GM21390 (cell line): ENCODE measurements at regions not wholly inside any gene's neighbourhood (a gene's known extent, or its start where the extent isn't known, plus 50 kb on each side); places are given as distances from the start of the nearest gene placed in this dataset.

Experiments
- ATAC-seq: cut with Tn5 transposase; IDR thresholded peaks from one replicate; pipeline ENCODE4 v1.9.1; 2021; ENCODE audit not compliant: unreplicated experiment

GRCh38 chr14:53692885-53693284 lies 263.7 kb downstream of the BMP4 start:
- ATAC-seq = no peak

GRCh38 chr14:53692451-53692850 lies 264.2 kb downstream of the BMP4 start:
- no peak for ATAC-seq

- ATAC-seq = no peak
These were observed 273.4 kb downstream of the BMP4 start for GRCh38 chr14:53683229-53683628.

- ATAC-seq = no peak
These were observed 284.1 kb downstream of the BMP4 start for GRCh38 chr14:53672526-53672925.

DNA sequence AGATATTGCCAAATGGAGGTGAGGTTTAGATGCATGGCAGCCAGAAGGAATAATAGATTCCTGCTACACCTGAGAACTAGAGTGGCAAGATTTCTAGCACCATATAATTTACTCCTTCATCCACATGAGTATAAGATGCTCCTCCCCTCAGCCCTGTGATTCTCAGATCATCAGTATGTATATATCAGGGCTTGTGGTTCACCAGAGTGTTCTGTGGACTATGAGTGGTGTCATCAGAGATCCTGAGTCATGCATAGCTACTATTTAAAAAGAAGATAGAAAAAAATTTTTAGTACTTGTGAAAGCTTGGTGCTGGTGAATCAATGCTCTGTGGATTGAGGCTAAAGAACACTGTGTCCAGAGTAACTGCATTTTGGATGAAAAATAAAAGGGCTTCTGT lies 285.9 kb downstream of the BMP4 start:
- no peak for ATAC-seq

DNA sequence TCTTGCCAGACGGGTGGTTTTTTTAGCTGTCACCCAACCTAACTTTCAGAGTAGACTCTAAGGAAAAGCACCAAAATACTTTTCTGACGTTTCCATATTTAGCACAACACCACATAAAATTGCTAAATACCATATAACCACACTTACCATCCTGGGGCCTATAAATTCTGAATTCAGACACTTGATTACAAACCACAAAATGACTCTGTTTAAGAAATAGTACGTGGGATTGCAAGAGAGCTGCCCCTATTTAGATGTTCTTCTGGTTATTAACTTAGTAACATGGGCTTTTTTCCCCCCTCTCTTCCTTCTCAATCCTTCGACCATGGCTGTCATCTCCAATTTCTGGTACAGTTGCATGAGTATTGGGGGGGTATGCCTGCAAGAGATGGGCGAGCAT lies 287.7 kb downstream of the BMP4 start:
- ATAC-seq = no peak

DNA sequence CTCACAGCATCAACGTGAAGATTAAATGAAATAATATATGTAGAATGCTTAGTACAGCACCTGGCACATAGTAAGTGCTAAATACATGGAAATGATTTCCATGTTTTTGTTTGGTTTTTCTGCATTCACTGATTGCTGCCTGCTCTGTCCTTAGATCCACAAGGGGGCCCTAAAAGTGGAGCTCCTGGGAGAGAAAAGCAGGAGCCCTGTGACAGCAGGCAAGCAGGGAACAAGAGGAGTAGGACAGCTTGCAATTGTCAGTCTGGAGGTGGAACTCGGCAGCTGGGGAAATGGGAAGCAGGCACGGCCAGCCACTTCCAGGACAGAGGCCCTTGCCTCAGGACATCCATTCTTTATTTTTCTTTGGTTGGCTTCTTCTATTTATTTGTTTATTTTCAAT lies 292.9 kb downstream of the BMP4 start:
- no peak for ATAC-seq

GRCh38 chr14:53655080-53655785 lies 301.4 kb downstream of the BMP4 start:
- peak; percentile 63 for ATAC-seq

DNA sequence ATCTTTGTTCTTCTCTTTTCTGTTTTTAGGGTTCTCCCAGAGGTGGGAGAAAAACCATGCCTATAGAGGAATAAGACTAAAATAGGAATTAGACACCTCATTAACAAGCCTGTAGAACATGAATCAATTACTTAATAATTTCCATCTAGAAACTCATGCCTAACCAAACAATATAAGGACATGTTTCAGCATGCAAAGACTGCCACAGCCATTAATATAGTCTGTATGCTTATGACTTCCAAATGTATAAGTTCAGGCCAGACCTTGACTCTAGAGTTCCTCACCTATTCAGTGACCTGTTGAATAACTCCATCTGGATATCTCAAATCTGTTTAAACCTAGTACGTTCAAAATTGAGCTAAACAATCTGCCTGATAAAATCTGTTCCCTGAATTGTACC lies 304.6 kb downstream of the BMP4 start:
- no peak for ATAC-seq

GRCh38 chr14:53651096-53651740 lies 305.4 kb downstream of the BMP4 start:
- ATAC-seq = no peak

GRCh38 chr14:53646925-53647324 lies 309.7 kb downstream of the BMP4 start:
- no peak for ATAC-seq

DNA sequence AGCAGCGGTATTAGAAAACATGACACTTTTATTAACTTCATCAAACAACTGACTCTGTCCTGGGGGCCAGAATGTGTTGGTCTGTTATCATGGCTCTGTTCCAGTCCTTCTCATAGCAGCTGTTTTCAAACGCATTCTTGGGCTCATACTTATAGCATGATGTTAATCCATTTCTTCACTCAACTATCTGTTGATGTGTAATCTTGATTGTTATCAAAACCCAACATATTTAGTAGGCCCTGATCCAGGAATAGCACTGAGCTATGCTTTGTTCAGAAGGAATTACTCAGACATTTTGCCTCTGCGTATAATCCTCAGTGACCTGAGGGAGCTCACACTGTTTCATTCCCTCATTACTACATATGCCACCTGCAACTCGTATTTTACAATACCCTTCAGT lies 315.9 kb downstream of the BMP4 start:
- no peak for ATAC-seq

DNA sequence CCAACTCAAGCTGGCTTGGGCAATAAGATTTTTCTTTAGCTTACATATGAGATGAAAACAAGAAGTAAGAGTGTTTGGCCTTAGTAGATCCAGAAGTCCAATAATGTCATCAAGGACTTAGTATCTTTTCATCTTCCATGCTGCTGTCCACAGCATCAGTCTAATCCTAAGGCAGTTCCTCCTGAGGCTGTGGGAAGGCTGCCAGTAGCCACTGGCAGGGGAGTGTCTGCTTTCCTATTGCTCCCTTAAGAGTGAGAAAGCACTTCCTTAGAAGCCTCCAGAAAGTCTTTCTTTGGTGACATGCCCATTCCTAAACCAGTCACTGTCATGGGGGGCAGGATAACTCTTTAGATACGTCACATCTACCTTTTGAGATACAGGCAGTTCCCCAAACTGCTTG lies 317.7 kb downstream of the BMP4 start:
- ATAC-seq = no peak

GRCh38 chr14:53634793-53635192 lies 321.8 kb downstream of the BMP4 start:
- ATAC-seq = no peak

DNA sequence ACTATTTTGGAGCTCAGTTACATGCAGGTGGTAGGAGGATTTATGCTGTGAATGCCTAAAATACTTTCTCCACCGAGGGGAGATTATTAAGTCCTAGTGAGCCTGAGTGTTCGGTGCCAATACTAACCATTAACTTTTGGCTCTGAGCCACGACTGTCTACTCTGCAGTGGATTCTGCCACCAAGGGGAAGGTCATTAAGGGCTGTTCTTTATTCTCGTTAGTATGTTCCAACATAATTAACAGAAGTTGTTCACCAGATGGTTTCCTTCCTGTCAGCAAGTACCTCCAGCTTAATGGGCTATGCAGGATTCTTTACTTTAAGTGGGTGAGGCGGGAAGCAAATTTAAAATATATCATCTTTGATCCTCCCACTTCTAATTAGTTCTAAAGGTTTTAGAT lies 326.3 kb downstream of the BMP4 start:
- ATAC-seq = no peak

DNA sequence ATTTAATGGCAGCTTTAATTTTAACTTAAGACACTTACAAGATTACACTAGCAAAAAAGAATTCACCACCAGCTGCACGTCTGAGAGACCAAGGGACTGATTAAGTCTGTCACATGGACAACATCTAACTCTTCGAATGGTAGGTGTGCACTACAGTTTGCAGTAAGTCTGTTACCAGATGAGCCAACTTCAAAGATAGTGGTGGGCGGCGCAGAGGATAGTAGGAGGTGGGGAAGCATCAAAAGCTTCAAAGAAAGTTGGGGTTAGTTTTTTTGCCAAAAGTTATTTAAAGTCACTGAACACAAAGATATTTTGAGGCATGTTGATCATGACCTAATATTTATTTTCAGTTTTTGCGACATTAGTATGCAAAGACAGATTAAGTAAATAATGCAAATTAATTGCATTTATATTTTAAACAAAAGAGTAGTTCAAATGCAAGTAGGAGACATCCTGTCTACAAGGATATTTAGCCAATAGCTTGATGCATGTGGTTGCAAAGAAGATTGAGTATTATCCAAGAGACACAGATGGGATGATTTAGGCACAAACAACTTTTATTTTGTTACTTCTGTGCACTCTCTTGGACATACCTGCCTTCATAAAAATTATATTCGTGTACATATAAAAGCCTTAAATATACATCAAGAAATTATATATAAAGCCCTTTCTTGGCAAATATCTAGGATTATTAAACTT lies 327.7 kb downstream of the BMP4 start:
- ATAC-seq = no peak

DNA sequence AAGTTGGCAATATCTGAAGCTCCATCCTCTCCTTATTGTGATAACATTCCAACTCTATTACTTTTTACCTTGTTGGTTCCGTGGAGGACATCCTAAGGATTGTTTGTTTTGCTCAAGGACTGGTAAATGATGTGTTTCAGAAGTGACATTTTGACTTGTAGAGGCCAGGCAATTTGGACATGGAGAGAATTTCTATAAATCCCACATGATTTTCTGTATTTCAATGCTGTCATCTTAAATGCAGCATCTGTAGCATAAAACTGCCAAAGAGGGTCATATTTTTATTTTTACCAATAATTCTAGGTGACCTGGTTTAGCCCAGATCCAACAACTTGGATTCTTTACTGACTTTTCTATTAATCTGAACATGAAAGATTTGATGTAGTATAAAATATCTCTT lies 328.4 kb downstream of the BMP4 start:
- no peak for ATAC-seq

- no peak for ATAC-seq
These were observed 329.9 kb downstream of the BMP4 start for GRCh38 chr14:53626761-53627160.

- no peak for ATAC-seq
These were observed 334.2 kb downstream of the BMP4 start for GRCh38 chr14:53622447-53622846.

GRCh38 chr14:53621921-53622320 lies 334.7 kb downstream of the BMP4 start:
- ATAC-seq = no peak

- ATAC-seq = peak; percentile 48
These were observed 335.2 kb downstream of the BMP4 start for GRCh38 chr14:53621433-53621832.

- ATAC-seq = peak; percentile 22
These were observed 335.7 kb downstream of the BMP4 start for GRCh38 chr14:53620890-53621289.
